ENCODE measurements at regions not wholly inside any gene's neighbourhood (a gene's known extent, or its start where the extent isn't known, plus 50 kb on each side); places are given as distances from the start of the nearest gene placed in this dataset.

- Histone ChIP-seq H3K9me3 (peaks cover 0 to 47% (median 23%) of the 10 kb centered on the region in 4 donors), H3K27ac (no peak overlapping the region), H3K27me3 (no peaks in the 10 kb centered on the region), H3K4me1 (no peaks in the 10 kb centered on the region), H3K4me3 (no peak overlapping the region), H3K36me3 (no peaks in the 10 kb centered on the region)
- intact Hi-C loops (cut with DNase I; ENCODE audit: low total_unique reads), result no loop called here
- WGBS, 5 donors, result 39 to 75% (median 59%) methylated on average over 3 of the region's 3 CpGs
- TF ChIP-seq CTCF (IDR thresholded peaks at IDR 0.05) (no peak), POLR2A (IDR thresholded peaks at IDR 0.05) (no peak), POLR2AphosphoS5 (IDR thresholded peaks at IDR 0.05) (no peak), EP300 (IDR thresholded peaks at IDR 0.05) (no peak)
- DNase-seq, result no peak
These were observed 1139.4 kb upstream of the GYPC start for GRCh38 chr2:125516496-125517109.

- 69 to 75% (median 70%) methylated on average over 5 of the region's 5 CpGs for WGBS, 5 donors
- Histone ChIP-seq H3K36me3 (no peaks in the 10 kb centered on the region), H3K27me3 (no peaks in the 10 kb centered on the region), H3K27ac (no peak overlapping the region), H3K4me1 (no peaks in the 10 kb centered on the region), H3K9me3 (no peaks in the 10 kb centered on the region), H3K4me3 (no peak overlapping the region)
- TF ChIP-seq POLR2AphosphoS5 (IDR thresholded peaks at IDR 0.05) (no peak), EP300 (IDR thresholded peaks at IDR 0.05) (no peak), CTCF (IDR thresholded peaks at IDR 0.05) (no peak)
- no peak for DNase-seq
- intact Hi-C loops (cut with DNase I; ENCODE audit: low total_unique reads), result no loop called here
These were observed 1129.9 kb upstream of the GYPC start for GRCh38 chr2:125526093-125526492.

GRCh38 chr2:125535089-125535488, 1120.9 kb upstream of the GYPC start:
- H3K4me3 ChIP-seq, result no peak overlapping the region
- H3K27ac ChIP-seq, result no peak overlapping the region
- no peaks in the 10 kb centered on the region for H3K4me1 ChIP-seq
- H3K9me3 ChIP-seq, result no peaks in the 10 kb centered on the region
- no peaks in the 10 kb centered on the region for H3K36me3 ChIP-seq
- DNase-seq, result no peak
- 50 to 65% (median 58%) methylated on average over 1 of the region's 1 CpG for WGBS, 5 donors
- no peaks in the 10 kb centered on the region for H3K27me3 ChIP-seq
- TF ChIP-seq EP300 (IDR thresholded peaks at IDR 0.05) (no peak), CTCF (IDR thresholded peaks at IDR 0.05) (no peak), POLR2A (IDR thresholded peaks at IDR 0.05) (no peak), POLR2AphosphoS5 (IDR thresholded peaks at IDR 0.05) (no peak)
- intact Hi-C loops (cut with DNase I; ENCODE audit: low total_unique reads), result no loop called here

- WGBS, 5 donors, result 35 to 78% (median 45%) methylated on average over 1 of the region's 1 CpG
- no peaks in the 10 kb centered on the region for H3K9me3 ChIP-seq
- H3K27ac ChIP-seq, result no peak overlapping the region
- H3K4me3 ChIP-seq, result no peak overlapping the region
- H3K4me1 ChIP-seq, result no peaks in the 10 kb centered on the region
- TF ChIP-seq CTCF (IDR thresholded peaks at IDR 0.05) (no peak), POLR2AphosphoS5 (IDR thresholded peaks at IDR 0.05) (no peak), EP300 (IDR thresholded peaks at IDR 0.05) (no peak), POLR2A (IDR thresholded peaks at IDR 0.05) (no peak)
- intact Hi-C loops (cut with DNase I; ENCODE audit: low total_unique reads), result no loop called here
- DNase-seq, result no peak
- no peaks in the 10 kb centered on the region for H3K27me3 ChIP-seq
- H3K36me3 ChIP-seq, result no peaks in the 10 kb centered on the region
These were observed 1111.9 kb upstream of the GYPC start for GRCh38 chr2:125543968-125544514.

Data from stomach (tissue), 8 donors.